GM12878 (cell line): ENCODE measurements at regions not wholly inside any gene's neighbourhood (a gene's known extent, or its start where the extent isn't known, plus 50 kb on each side); places are given as distances from the start of the nearest gene placed in this dataset.

ENCODE experiments used
- ATAC-seq: fragments of 200-7000 bp; cut with Tn5 transposase; 3 replicates; pipeline ENCODE4 v1.9.1; 2020; ENCODE audit warnings: mild to moderate bottlenecking, moderate library complexity
- BruUV-seq: library from RNA; stranded (reverse); fragments of 400-500 nt; replicated peaks from 2 replicates; lab custom pipeline; 2021; lab: Mats Ljungman, UMichigan
- CTCF ChIA-PET: fragments of 300-600 bp; sonication (Branson Sonifier 250); formaldehyde crosslinking; extraction: SDS; loops from one replicate; lab custom pipeline; 2021; ENCODE audit warnings: inconsistent platforms; lab: Yijun Ruan, JAX
- POLR2A ChIA-PET: fragments of 350-600 bp; formaldehyde crosslinking; extraction: SDS; loops from one replicate; lab custom pipeline; 2021; ENCODE audit warnings: inconsistent platforms; lab: Charles Lee
- RAD21 ChIA-PET: fragments of 300-600 bp; sonication (Branson Sonifier 250); formaldehyde crosslinking; loops from one replicate; lab custom pipeline; 2023; ENCODE audit warnings: antibody characterized with exemption; ENCODE audit not compliant: unreplicated experiment; lab: Charles Lee
- SMC1A ChIA-PET: fragments of 300-600 bp; sonication (Branson Sonifier 250); formaldehyde crosslinking; loops from one replicate; lab custom pipeline; 2023; ENCODE audit not compliant: unreplicated experiment, uncharacterized antibody; lab: Charles Lee
- DNase-seq: peaks from one replicate; pipeline ENCODE4 v3.0.0-alpha.2; 2011; ENCODE audit warnings: low read depth, low spot score
- FAIRE-seq: peaks from 3 replicates; lab custom pipeline; 2011; peaks lifted over from hg19 to GRCh38; lab: Jason Lieb, UNC
- H2AFZ ChIP-seq: 2 replicates; pipeline ENCODE4 v1.6.0; 2011; ENCODE audit warnings: low read depth, low read length, control low read depth; ENCODE audit not compliant: control insufficient read depth
- H3K27ac ChIP-seq: 2 replicates; pipeline ENCODE4 v1.5.1; 2011; ENCODE audit warnings: control low read depth; ENCODE audit not compliant: control insufficient read depth, insufficient read depth
- H3K27me3 ChIP-seq, 2 experiments: replicated peaks in 1 of 2; 2 replicates each; pipeline versions ENCODE4 v1.6.0 to v1.6.1; 2011; ENCODE audit warnings: low read length in 1 of 2; ENCODE audit not compliant: control insufficient read depth in 2 of 2, insufficient read depth in 2 of 2
- H3K36me3 ChIP-seq, 2 experiments: 2 replicates each; pipeline ENCODE4 v1.5.1; 2011; ENCODE audit warnings: low read length in 1 of 2; ENCODE audit not compliant: control insufficient read depth in 2 of 2, insufficient read depth in 2 of 2
- H3K4me1 ChIP-seq: 2 replicates; pipeline ENCODE4 v1.6.1; 2011; ENCODE audit warnings: mild to moderate bottlenecking, low read length, moderate library complexity, mixed read lengths; ENCODE audit not compliant: control insufficient read depth, insufficient read depth
- H3K4me2 ChIP-seq: 2 replicates; pipeline ENCODE4 v1.6.0; 2011; ENCODE audit warnings: control low read depth; ENCODE audit not compliant: control insufficient read depth, insufficient read depth
- H3K4me3 ChIP-seq: fragments of 200-600 bp; sonication (generic); 2 replicates; pipeline ENCODE4 v1.5.1; 2016
- H3K79me2 ChIP-seq: 2 replicates; pipeline ENCODE4 v1.6.0; 2011; ENCODE audit warnings: low read length; ENCODE audit not compliant: control insufficient read depth, insufficient read depth
- H3K9ac ChIP-seq: 2 replicates; pipeline ENCODE4 v1.8.0; 2011; ENCODE audit warnings: low read length, control low read depth, mixed read lengths; ENCODE audit not compliant: control insufficient read depth, insufficient read depth
- H3K9me3 ChIP-seq: replicated peaks from 3 replicates; pipeline ENCODE4 v1.5.1; 2011; ENCODE audit warnings: mild to moderate bottlenecking, low read length; ENCODE audit not compliant: control insufficient read depth, insufficient read depth
- H4K20me1 ChIP-seq: 2 replicates; pipeline ENCODE4 v1.6.0; 2011; ENCODE audit not compliant: control insufficient read depth, insufficient read depth
- BCLAF1 ChIP-seq: fragments of 450-650 bp; IDR thresholded peaks from 2 replicates; pipeline ENCODE4 v1.6.1; 2017; ENCODE audit warnings: antibody characterized with exemption, mild to moderate bottlenecking, moderate library complexity
- DPF2 ChIP-seq: fragments of 450-650 bp; IDR thresholded peaks from 2 replicates; pipeline ENCODE4 v1.6.1; 2017; ENCODE audit warnings: mild to moderate bottlenecking
- ELK1 ChIP-seq: IDR thresholded peaks from 2 replicates; pipeline ENCODE4 v1.6.1; 2012; ENCODE audit warnings: low read depth, low read length, improper control_type of control experiment
- FOXK2 ChIP-seq: fragments of 450-650 bp; IDR thresholded peaks from 2 replicates; pipeline ENCODE4 v1.6.1; 2017; ENCODE audit warnings: mild to moderate bottlenecking, moderate library complexity
- NR2C1 ChIP-seq: fragments of 450-650 bp; IDR thresholded peaks from 2 replicates; pipeline ENCODE4 v1.6.1; 2017; ENCODE audit warnings: antibody characterized with exemption, mild to moderate bottlenecking, moderate library complexity
- PKNOX1 ChIP-seq: fragments of 450-650 bp; IDR thresholded peaks from 2 replicates; pipeline ENCODE4 v1.6.1; 2016; ENCODE audit warnings: mild to moderate bottlenecking
- POU2F2 ChIP-seq: IDR thresholded peaks from 3 replicates; pipeline ENCODE4 v1.6.1; 2011; ENCODE audit warnings: low read depth, mild to moderate bottlenecking, low read length, borderline replicate concordance
- PRDM15 ChIP-seq: fragments of 450-650 bp; formaldehyde crosslinking; IDR thresholded peaks from 2 replicates; pipeline ENCODE4 v1.4.0; 2020; ENCODE audit warnings: mild to moderate bottlenecking, moderate library complexity
- RCOR1 ChIP-seq: conservative IDR thresholded peaks from 2 replicates; pipeline ENCODE4 v1.6.1; 2012; ENCODE audit warnings: low read depth, low read length, improper control_type of control experiment
- RELB ChIP-seq: fragments of 450-650 bp; IDR thresholded peaks from 2 replicates; pipeline ENCODE4 v1.6.1; 2017; ENCODE audit warnings: low read depth, mild to moderate bottlenecking, moderate library complexity
- SMC3 ChIP-seq: IDR thresholded peaks from 2 replicates; pipeline ENCODE4 v1.6.1; 2011; ENCODE audit warnings: low read length, improper control_type of control experiment, borderline replicate concordance
- SRF ChIP-seq, 2 experiments: IDR thresholded peaks; 2 replicates each; pipeline ENCODE4 v1.6.1; 2011; ENCODE audit warnings: low read depth in 2 of 2, low read length in 2 of 2, mild to moderate bottlenecking in 1 of 2, moderate library complexity in 1 of 2
- TCF12 ChIP-seq: IDR thresholded peaks from 2 replicates; pipeline ENCODE4 v1.6.1; 2011; ENCODE audit warnings: low read depth, mild to moderate bottlenecking, low read length
- ZNF217 ChIP-seq: fragments of 450-650 bp; IDR thresholded peaks from 2 replicates; pipeline ENCODE4 v1.6.1; 2017; ENCODE audit warnings: antibody characterized with exemption, mild to moderate bottlenecking
- ZNF384 ChIP-seq: IDR thresholded peaks from 2 replicates; pipeline ENCODE4 v1.6.1; 2012; ENCODE audit warnings: low read depth, mild to moderate bottlenecking, low read length, improper control_type of control experiment, borderline replicate concordance
- WGBS: methylation state at CpG from one replicate; pipeline ENCODE4 v1.1.6; 2016; ENCODE audit warnings: low lambda C conversion rate; ENCODE audit not compliant: insufficient replicate concordance, insufficient coverage; ENCODE audit errors: missing lambda C conversion rate; 5-methylcytosine and 5-hydroxymethylcytosine counted together
- in situ Hi-C: fragments of 300-500 bp; cut with MboI; formaldehyde crosslinking; loops from 9 replicates; pipeline ENCODE4 v1.14.3; 2018; ENCODE audit warnings: mixed read lengths
- intact Hi-C: fragments of 100-400 bp; cut with micrococcal nuclease; formaldehyde crosslinking; loops from one replicate; pipeline ENCODE4 v1.14.2; 2022; ENCODE audit not compliant: unreplicated experiment

GRCh38 chr1:232493869-232494268 lies 136.1 kb downstream of the SIPA1L2 start:
- no peak overlapping the region for H3K9ac ChIP-seq
- no peaks in the 10 kb centered on the region for H3K4me1 ChIP-seq
- ChIA-PET SMC1A (no interaction called here), CTCF (no interaction called here), RAD21 (no interaction called here), POLR2A (no interaction called here)
- H3K4me2 ChIP-seq: no peak overlapping the region
- no peaks in the 10 kb centered on the region for H4K20me1 ChIP-seq
- 33% methylated on average over 4 of the region's 4 CpGs for WGBS
- no peaks in the 10 kb centered on the region for H3K36me3 ChIP-seq
- no peaks in the 10 kb centered on the region for H3K79me2 ChIP-seq
- no peak overlapping the region for H3K27ac ChIP-seq
- BruUV-seq: no TSS peak
- intact Hi-C loops (loop anchor here (10.0 kb wide), 1 partner anchor 361 kb away; no protein-coding TSS in a partner anchor), in situ Hi-C loops (no loop called here)
- H3K9me3 ChIP-seq: no peaks in the 10 kb centered on the region
- no peaks in the 10 kb centered on the region for H3K27me3 ChIP-seq
- DNase-seq: no peak
- no peak overlapping the region for H2AFZ ChIP-seq
- ATAC-seq: no peak
- no peak for FAIRE-seq
- H3K4me3 ChIP-seq: no peak overlapping the region
- no peak for TF ChIP-seq RCOR1
- TF ChIP-seq TCF12: no peak
- TF ChIP-seq NR2C1: no peak
- no peak for TF ChIP-seq SMC3
- TF ChIP-seq ZNF384: no peak
- no peak for TF ChIP-seq POU2F2
- no peak for TF ChIP-seq RELB
- no peak for TF ChIP-seq ELK1
- TF ChIP-seq ZNF217: no peak
- no peak for TF ChIP-seq FOXK2
- no peak for TF ChIP-seq PRDM15 (CRISPR knock-in tag)
- no peak for TF ChIP-seq DPF2
- no peak for TF ChIP-seq BCLAF1
- no peak for TF ChIP-seq SRF (IDR thresholded peaks at IDR 0.05; ENCODE audit: low read depth in 2 of 2, low read length in 2 of 2)
- TF ChIP-seq PKNOX1: no peak
